ENCODE measurements at regions not wholly inside any gene's neighbourhood (a gene's known extent, or its start where the extent isn't known, plus 50 kb on each side); places are given as distances from the start of the nearest gene placed in this dataset.

DNA sequence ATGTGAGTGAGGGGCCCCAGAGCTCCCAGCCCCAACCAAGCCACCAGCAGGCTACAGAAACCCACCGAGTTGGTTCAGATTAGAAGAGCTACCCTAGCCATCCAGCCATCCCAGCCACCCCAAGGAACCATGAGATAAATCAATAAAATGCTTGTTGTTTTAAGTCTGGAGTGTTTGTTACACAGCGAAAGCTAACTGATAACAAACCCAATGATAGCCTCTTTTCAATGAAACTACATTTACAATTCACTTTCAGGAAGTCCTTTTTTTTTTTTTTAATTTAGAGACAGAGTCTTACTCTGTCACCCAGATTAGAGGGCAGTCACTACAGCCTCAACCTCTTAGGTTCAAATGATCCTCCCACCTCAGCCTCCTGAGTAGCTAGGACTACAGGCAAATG, 215.0 kb upstream of the ZFHX3 start:
- Histone ChIP-seq H3K36me3 (ENCODE audit: low read depth) (no peaks in the 10 kb centered on the region), H3K4me1 (ENCODE audit: insufficient read depth, poor library complexity, severe bottlenecking) (no peaks in the 10 kb centered on the region), H3K27ac (ENCODE audit: poor library complexity, severe bottlenecking) (no peak overlapping the region), H3K4me3 (ENCODE audit: severe bottlenecking) (no peak overlapping the region), H3K27me3 (ENCODE audit: insufficient read depth, poor library complexity, severe bottlenecking) (peaks cover 17% of the 10 kb centered on the region), H3K9me3 (ENCODE audit: severe bottlenecking) (no peaks in the 10 kb centered on the region)
- no peak for DNase-seq (ENCODE audit: low spot score)
- no peak for ATAC-seq (ENCODE audit: low read depth)
- TF ChIP-seq, protein P1, sequence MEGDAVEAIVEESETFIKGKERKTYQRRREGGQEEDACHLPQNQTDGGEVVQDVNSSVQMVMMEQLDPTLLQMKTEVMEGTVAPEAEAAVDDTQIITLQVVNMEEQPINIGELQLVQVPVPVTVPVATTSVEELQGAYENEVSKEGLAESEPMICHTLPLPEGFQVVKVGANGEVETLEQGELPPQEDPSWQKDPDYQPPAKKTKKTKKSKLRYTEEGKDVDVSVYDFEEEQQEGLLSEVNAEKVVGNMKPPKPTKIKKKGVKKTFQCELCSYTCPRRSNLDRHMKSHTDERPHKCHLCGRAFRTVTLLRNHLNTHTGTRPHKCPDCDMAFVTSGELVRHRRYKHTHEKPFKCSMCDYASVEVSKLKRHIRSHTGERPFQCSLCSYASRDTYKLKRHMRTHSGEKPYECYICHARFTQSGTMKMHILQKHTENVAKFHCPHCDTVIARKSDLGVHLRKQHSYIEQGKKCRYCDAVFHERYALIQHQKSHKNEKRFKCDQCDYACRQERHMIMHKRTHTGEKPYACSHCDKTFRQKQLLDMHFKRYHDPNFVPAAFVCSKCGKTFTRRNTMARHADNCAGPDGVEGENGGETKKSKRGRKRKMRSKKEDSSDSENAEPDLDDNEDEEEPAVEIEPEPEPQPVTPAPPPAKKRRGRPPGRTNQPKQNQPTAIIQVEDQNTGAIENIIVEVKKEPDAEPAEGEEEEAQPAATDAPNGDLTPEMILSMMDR (IDR thresholded peaks at IDR 0.05; ENCODE audit: poor library complexity, severe bottlenecking), result no peak

DNA sequence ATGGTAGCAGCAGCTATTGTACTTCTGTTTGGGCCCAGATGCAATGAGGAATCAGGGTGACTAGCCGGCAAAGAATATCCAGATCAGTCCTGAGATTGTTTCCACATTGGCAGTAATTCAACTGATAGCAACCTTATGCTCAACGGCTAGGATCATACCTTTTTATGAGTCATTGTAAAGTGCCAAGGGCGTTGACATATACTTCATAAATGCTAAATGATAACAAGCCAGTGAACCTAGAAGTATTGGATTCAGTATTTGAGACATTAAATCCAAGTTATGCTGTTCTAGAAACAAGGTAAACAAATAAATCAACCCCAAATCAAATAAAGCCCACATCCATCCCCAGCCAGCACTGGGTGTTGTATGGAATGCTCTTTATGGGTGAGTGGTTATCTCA, 207.1 kb upstream of the ZFHX3 start:
- H3K4me1 ChIP-seq (ENCODE audit: insufficient read depth, poor library complexity, severe bottlenecking), result no peaks in the 10 kb centered on the region
- H3K27ac ChIP-seq (ENCODE audit: poor library complexity, severe bottlenecking), result no peak overlapping the region
- peaks cover 2% of the 10 kb centered on the region for H3K27me3 ChIP-seq (ENCODE audit: insufficient read depth, poor library complexity, severe bottlenecking)
- no peak for ATAC-seq (ENCODE audit: low read depth)
- H3K36me3 ChIP-seq (ENCODE audit: low read depth), result no peaks in the 10 kb centered on the region
- no peak for DNase-seq (ENCODE audit: low spot score)
- TF ChIP-seq, protein P1 (IDR thresholded peaks at IDR 0.05; ENCODE audit: poor library complexity, severe bottlenecking), result no peak
- H3K4me3 ChIP-seq (ENCODE audit: severe bottlenecking), result no peak overlapping the region
- H3K9me3 ChIP-seq (ENCODE audit: severe bottlenecking), result no peaks in the 10 kb centered on the region

DNA sequence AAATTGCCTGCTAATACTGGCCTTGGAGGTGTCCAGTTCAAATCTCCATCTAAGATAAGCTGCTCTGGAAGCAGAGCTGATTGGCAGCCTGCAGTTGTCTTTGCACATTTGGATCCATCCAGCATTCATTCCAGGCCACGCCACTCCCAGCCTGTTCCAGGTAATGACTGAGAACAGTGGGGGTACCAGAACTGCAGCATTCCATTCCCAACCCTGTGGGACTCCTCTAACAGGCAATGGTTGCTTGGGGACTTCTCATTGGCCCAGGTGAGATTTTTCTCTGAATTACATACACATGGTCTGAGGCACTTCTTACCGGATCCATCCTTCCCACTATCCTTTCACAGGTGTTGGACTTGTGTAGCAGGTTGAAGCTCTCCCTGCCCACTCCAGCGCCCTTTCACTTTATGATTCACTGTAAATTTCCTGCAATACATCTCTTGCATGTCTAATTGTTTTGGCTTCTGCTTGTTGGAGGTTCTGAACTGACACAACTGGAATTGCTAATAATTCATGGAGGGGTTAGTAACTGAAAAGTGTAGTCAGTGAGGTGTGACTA, 206.1 kb upstream of the ZFHX3 start:
- H3K27me3 ChIP-seq (ENCODE audit: insufficient read depth, poor library complexity, severe bottlenecking), result no peaks in the 10 kb centered on the region
- H3K27ac ChIP-seq (ENCODE audit: poor library complexity, severe bottlenecking), result no peak overlapping the region
- TF ChIP-seq, protein P1 (IDR thresholded peaks at IDR 0.05; ENCODE audit: poor library complexity, severe bottlenecking), result no peak
- DNase-seq (ENCODE audit: low spot score) (no peak), ATAC-seq (ENCODE audit: low read depth) (no peak)
- no peak overlapping the region for H3K4me3 ChIP-seq (ENCODE audit: severe bottlenecking)
- H3K4me1 ChIP-seq (ENCODE audit: insufficient read depth, poor library complexity, severe bottlenecking), result no peaks in the 10 kb centered on the region
- no peaks in the 10 kb centered on the region for H3K36me3 ChIP-seq (ENCODE audit: low read depth)
- H3K9me3 ChIP-seq (ENCODE audit: severe bottlenecking), result no peaks in the 10 kb centered on the region

DNA sequence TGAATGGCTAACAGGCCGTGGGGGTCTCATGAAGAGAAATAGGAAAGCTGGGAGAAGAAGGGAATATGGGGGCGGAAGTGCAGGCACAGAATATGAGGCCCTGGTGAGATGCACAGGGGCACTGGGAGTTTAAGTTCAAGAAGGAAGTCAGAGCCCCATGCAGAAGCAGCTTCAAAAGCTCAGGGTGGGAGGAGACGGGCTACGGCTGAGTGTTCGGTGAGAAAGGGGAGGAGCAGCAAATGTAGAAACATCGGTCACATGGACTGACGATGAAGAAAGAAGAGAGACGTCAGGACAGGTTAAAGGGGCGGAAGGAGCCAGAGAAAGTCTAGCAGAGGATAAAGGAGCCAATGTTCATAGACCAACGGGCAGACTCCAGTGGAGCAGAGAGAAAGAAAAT, 204.5 kb upstream of the ZFHX3 start:
- ATAC-seq (ENCODE audit: low read depth) (no peak), DNase-seq (ENCODE audit: low spot score) (no peak)
- Histone ChIP-seq H3K27me3 (ENCODE audit: insufficient read depth, poor library complexity, severe bottlenecking) (no peaks in the 10 kb centered on the region), H3K4me3 (ENCODE audit: severe bottlenecking) (no peak overlapping the region), H3K9me3 (ENCODE audit: severe bottlenecking) (no peaks in the 10 kb centered on the region), H3K4me1 (ENCODE audit: insufficient read depth, poor library complexity, severe bottlenecking) (no peaks in the 10 kb centered on the region), H3K27ac (ENCODE audit: poor library complexity, severe bottlenecking) (no peak overlapping the region), H3K36me3 (ENCODE audit: low read depth) (no peaks in the 10 kb centered on the region)
- TF ChIP-seq, protein P1 (IDR thresholded peaks at IDR 0.05; ENCODE audit: poor library complexity, severe bottlenecking), result no peak

DNA sequence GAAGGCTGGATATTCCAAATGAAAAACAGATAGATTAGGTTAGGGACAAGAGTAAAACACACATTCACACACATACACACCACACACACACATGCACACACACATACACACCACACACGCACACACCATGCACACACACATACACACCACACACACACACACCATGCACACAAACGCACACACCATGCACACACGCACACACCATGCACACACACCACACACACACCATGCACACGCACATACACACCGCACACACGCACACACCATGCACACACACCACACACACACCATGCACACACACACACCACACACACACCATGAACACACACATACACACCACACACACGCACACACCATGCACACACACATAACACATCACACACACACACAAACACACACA, 203.7 kb upstream of the ZFHX3 start:
- TF ChIP-seq, protein P1 (IDR thresholded peaks at IDR 0.05; ENCODE audit: poor library complexity, severe bottlenecking), result no peak
- Histone ChIP-seq H3K27ac (ENCODE audit: poor library complexity, severe bottlenecking) (no peak overlapping the region), H3K36me3 (ENCODE audit: low read depth) (no peaks in the 10 kb centered on the region), H3K9me3 (ENCODE audit: severe bottlenecking) (no peaks in the 10 kb centered on the region), H3K4me1 (ENCODE audit: insufficient read depth, poor library complexity, severe bottlenecking) (no peaks in the 10 kb centered on the region), H3K4me3 (ENCODE audit: severe bottlenecking) (no peak overlapping the region), H3K27me3 (ENCODE audit: insufficient read depth, poor library complexity, severe bottlenecking) (no peaks in the 10 kb centered on the region)
- ATAC-seq (ENCODE audit: low read depth) (no peak), DNase-seq (ENCODE audit: low spot score) (no peak)
